ENCODE measurements at regions not wholly inside any gene's neighbourhood (a gene's known extent, or its start where the extent isn't known, plus 50 kb on each side); places are given as distances from the start of the nearest gene placed in this dataset.

DNA sequence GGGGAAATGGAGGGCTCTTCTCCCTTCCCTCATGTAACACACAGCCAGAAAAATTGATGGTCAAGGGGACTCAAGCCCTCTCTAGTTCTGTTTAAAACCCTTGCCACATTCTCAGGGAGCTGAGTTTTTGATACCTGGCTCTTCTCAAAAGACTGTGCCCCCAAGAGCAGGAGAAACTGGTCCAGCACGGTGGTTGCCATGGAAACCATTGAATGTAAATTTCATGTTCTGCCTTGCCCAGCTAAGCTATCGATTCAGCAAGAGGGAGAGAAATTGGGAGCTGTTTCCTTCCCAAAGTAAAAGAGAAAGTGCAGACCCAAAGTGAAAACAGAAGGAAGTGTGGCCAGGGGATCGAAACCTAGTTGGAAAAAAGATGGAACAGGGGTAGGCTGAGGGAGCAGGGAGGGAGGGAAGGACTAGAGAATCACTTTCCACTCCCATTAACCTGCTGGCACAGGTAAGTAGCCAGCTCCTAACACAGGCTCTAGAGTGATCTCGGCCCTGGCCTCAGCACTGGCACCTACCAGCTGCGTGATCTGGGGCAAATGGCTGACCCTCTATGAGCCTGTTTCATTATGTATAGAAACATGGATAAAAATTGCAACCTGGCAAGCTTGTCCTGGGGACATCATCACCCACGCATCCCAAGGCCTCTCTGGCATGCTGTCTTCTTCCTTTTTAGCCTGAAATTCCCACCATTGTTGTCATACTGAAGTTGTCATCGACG lies 140.9 kb downstream of the TPRA1 start (continued):
- TF ChIP-seq SP1 (CRISPR knock-in tag; conservative IDR thresholded peaks at IDR 0.05), result no peak
- TF ChIP-seq, protein P1, sequence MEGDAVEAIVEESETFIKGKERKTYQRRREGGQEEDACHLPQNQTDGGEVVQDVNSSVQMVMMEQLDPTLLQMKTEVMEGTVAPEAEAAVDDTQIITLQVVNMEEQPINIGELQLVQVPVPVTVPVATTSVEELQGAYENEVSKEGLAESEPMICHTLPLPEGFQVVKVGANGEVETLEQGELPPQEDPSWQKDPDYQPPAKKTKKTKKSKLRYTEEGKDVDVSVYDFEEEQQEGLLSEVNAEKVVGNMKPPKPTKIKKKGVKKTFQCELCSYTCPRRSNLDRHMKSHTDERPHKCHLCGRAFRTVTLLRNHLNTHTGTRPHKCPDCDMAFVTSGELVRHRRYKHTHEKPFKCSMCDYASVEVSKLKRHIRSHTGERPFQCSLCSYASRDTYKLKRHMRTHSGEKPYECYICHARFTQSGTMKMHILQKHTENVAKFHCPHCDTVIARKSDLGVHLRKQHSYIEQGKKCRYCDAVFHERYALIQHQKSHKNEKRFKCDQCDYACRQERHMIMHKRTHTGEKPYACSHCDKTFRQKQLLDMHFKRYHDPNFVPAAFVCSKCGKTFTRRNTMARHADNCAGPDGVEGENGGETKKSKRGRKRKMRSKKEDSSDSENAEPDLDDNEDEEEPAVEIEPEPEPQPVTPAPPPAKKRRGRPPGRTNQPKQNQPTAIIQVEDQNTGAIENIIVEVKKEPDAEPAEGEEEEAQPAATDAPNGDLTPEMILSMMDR (IDR thresholded peaks at IDR 0.05), result no peak
- TF ChIP-seq RELA (CRISPR knock-in tag; IDR thresholded peaks at IDR 0.05; ENCODE audit: borderline replicate concordance), result no peak
- TF ChIP-seq, protein P2, sequence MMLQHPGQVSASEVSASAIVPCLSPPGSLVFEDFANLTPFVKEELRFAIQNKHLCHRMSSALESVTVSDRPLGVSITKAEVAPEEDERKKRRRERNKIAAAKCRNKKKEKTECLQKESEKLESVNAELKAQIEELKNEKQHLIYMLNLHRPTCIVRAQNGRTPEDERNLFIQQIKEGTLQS (CRISPR knock-in tag; conservative IDR thresholded peaks at IDR 0.05), result no peak
- no peak for TF ChIP-seq RORB (CRISPR knock-in tag; IDR thresholded peaks at IDR 0.05)
- TF ChIP-seq JUN (CRISPR knock-in tag; IDR thresholded peaks at IDR 0.05), result no peak
- no peak for TF ChIP-seq ZNF263 (CRISPR knock-in tag; IDR thresholded peaks at IDR 0.05; ENCODE audit: low read depth)
- no peak for TF ChIP-seq FOXP1 (CRISPR knock-in tag; IDR thresholded peaks at IDR 0.05; ENCODE audit: borderline replicate concordance)
- TF ChIP-seq NFE2L1 (CRISPR knock-in tag; IDR thresholded peaks at IDR 0.05), result no peak
- TF ChIP-seq, protein P3, sequence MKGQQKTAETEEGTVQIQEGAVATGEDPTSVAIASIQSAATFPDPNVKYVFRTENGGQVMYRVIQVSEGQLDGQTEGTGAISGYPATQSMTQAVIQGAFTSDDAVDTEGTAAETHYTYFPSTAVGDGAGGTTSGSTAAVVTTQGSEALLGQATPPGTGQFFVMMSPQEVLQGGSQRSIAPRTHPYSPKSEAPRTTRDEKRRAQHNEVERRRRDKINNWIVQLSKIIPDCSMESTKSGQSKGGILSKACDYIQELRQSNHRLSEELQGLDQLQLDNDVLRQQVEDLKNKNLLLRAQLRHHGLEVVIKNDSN (CRISPR knock-in tag; IDR thresholded peaks at IDR 0.05), result no peak
- TF ChIP-seq, protein P4, sequence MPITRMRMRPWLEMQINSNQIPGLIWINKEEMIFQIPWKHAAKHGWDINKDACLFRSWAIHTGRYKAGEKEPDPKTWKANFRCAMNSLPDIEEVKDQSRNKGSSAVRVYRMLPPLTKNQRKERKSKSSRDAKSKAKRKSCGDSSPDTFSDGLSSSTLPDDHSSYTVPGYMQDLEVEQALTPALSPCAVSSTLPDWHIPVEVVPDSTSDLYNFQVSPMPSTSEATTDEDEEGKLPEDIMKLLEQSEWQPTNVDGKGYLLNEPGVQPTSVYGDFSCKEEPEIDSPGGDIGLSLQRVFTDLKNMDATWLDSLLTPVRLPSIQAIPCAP (CRISPR knock-in tag; IDR thresholded peaks at IDR 0.05), result no peak

DNA sequence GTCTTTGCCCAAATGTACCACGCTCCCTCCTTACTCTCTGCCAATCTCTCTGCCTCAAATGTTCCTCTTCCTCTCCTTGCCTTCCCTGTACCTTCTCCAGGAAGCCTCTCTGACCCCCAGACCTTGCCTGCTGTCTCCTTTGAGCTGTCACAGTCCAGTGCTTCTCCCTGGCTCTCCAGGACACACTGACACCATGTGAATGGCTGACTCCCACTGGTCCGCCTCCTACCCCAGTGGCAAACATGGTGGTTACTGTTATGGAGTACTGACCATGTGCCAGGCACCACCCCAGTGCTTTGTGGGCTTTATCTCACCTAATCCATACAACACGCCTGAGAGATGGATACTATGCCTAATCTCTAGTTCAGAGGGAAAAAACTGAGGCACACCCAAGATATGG lies 141.9 kb downstream of the TPRA1 start:
- ATAC-seq, result no peak
- H3K27ac Mint-ChIP-seq, result no peak overlapping the region
- no peak overlapping the region for H3K4me3 Mint-ChIP-seq
- no peaks in the 10 kb centered on the region for H3K9me3 Mint-ChIP-seq
- no peaks in the 10 kb centered on the region for H3K36me3 Mint-ChIP-seq
- peaks cover 9% of the 10 kb centered on the region for H3K27me3 Mint-ChIP-seq (ENCODE audit: low read depth)
- POLR2A ChIA-PET, result no interaction called here
- no peak for DNase-seq (ENCODE audit: low spot score)
- no peaks in the 10 kb centered on the region for H3K4me1 Mint-ChIP-seq
- CTCF ChIA-PET, result interaction anchor here (1.7 kb wide), 1 partner anchor 99 kb away, joined by 4 read pairs; no protein-coding TSS in a partner anchor
- no peak for TF ChIP-seq TEAD1 (CRISPR knock-in tag; IDR thresholded peaks at IDR 0.05)
- no peak for TF ChIP-seq TP53 (CRISPR knock-in tag; IDR thresholded peaks at IDR 0.05)
- TF ChIP-seq, protein P5, sequence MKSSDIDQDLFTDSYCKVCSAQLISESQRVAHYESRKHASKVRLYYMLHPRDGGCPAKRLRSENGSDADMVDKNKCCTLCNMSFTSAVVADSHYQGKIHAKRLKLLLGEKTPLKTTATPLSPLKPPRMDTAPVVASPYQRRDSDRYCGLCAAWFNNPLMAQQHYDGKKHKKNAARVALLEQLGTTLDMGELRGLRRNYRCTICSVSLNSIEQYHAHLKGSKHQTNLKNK (CRISPR knock-in tag; IDR thresholded peaks at IDR 0.05), result no peak
- TF ChIP-seq SP1 (CRISPR knock-in tag; conservative IDR thresholded peaks at IDR 0.05), result no peak
- no peak for TF ChIP-seq ZNF671 (CRISPR knock-in tag; IDR thresholded peaks at IDR 0.05)
- no peak for TF ChIP-seq JAZF1 (CRISPR knock-in tag; IDR thresholded peaks at IDR 0.05)
- TF ChIP-seq OVOL2 (CRISPR knock-in tag; IDR thresholded peaks at IDR 0.05; ENCODE audit: borderline replicate concordance), result no peak
- no peak for TF ChIP-seq EMX1 (CRISPR knock-in tag; IDR thresholded peaks at IDR 0.05)
- no peak for TF ChIP-seq CREM (CRISPR knock-in tag; IDR thresholded peaks at IDR 0.05)
- TF ChIP-seq, protein P6, sequence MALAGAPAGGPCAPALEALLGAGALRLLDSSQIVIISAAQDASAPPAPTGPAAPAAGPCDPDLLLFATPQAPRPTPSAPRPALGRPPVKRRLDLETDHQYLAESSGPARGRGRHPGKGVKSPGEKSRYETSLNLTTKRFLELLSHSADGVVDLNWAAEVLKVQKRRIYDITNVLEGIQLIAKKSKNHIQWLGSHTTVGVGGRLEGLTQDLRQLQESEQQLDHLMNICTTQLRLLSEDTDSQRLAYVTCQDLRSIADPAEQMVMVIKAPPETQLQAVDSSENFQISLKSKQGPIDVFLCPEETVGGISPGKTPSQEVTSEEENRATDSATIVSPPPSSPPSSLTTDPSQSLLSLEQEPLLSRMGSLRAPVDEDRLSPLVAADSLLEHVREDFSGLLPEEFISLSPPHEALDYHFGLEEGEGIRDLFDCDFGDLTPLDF (CRISPR knock-in tag; IDR thresholded peaks at IDR 0.05), result no peak
- TF ChIP-seq GTF2I (CRISPR knock-in tag; conservative IDR thresholded peaks at IDR 0.05), result no peak
- TF ChIP-seq, protein P2 (CRISPR knock-in tag; conservative IDR thresholded peaks at IDR 0.05), result no peak
- TF ChIP-seq, protein P7, sequence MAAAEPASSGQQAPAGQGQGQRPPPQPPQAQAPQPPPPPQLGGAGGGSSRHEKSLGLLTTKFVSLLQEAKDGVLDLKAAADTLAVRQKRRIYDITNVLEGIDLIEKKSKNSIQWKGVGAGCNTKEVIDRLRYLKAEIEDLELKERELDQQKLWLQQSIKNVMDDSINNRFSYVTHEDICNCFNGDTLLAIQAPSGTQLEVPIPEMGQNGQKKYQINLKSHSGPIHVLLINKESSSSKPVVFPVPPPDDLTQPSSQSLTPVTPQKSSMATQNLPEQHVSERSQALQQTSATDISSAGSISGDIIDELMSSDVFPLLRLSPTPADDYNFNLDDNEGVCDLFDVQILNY (CRISPR knock-in tag; IDR thresholded peaks at IDR 0.05), result no peak
- TF ChIP-seq ESRRA (CRISPR knock-in tag; IDR thresholded peaks at IDR 0.05; ENCODE audit: borderline replicate concordance), result no peak
- no peak for TF ChIP-seq ATF1 (CRISPR knock-in tag; IDR thresholded peaks at IDR 0.05)
- TF ChIP-seq FOXK1 (CRISPR knock-in tag; IDR thresholded peaks at IDR 0.05), result no peak
- TF ChIP-seq, protein P4 (CRISPR knock-in tag; IDR thresholded peaks at IDR 0.05), result no peak

Measured in WTC11 (cell line).